Loucy (cell line): ENCODE measurements at regions not wholly inside any gene's neighbourhood (a gene's known extent, or its start where the extent isn't known, plus 50 kb on each side); places are given as distances from the start of the nearest gene placed in this dataset.

ENCODE experiments used
- H2AFZ ChIP-seq: fragments of 200-600 bp; sonication (generic); 2 replicates; pipeline ENCODE4 v1.6.0; 2016; ENCODE audit warnings: antibody characterized with exemption, mild to moderate bottlenecking, low read length, moderate library complexity
- H3F3A ChIP-seq: fragments of 200-600 bp; 2 replicates; pipeline ENCODE4 v1.6.0; 2016; ENCODE audit warnings: antibody characterized with exemption, low read depth, mild to moderate bottlenecking
- H3K27me3 ChIP-seq: fragments of 200-600 bp; sonication (generic); 2 replicates; pipeline ENCODE4 v1.6.1; 2014; ENCODE audit warnings: low read length, mild to moderate bottlenecking; ENCODE audit not compliant: insufficient read depth, poor library complexity, severe bottlenecking
- H3K36me3 ChIP-seq: fragments of 200-600 bp; sonication (generic); 2 replicates; pipeline ENCODE4 v1.6.1; 2016; ENCODE audit warnings: low read length; ENCODE audit not compliant: insufficient read depth
- H3K4me1 ChIP-seq: fragments of 200-600 bp; sonication (generic); 2 replicates; pipeline ENCODE4 v1.5.1; 2014; ENCODE audit warnings: low read length, mild to moderate bottlenecking; ENCODE audit not compliant: insufficient read depth, poor library complexity, severe bottlenecking
- H3K4me2 ChIP-seq: fragments of 200-600 bp; sonication (generic); 2 replicates; pipeline ENCODE4 v1.6.0; 2014; ENCODE audit warnings: antibody characterized with exemption, low read length, low read depth, mild to moderate bottlenecking; ENCODE audit not compliant: poor library complexity, severe bottlenecking
- H3K4me3 ChIP-seq: fragments of 200-600 bp; sonication (generic); 2 replicates; pipeline ENCODE4 v1.5.1; 2014; ENCODE audit warnings: low read length, mild to moderate bottlenecking, mixed read lengths; ENCODE audit not compliant: poor library complexity, severe bottlenecking
- H3K79me2 ChIP-seq: fragments of 200-600 bp; sonication (generic); 2 replicates; pipeline ENCODE4 v1.6.1; 2014; ENCODE audit warnings: low read length; ENCODE audit not compliant: insufficient read depth
- H3K9ac ChIP-seq: fragments of 200-600 bp; sonication (generic); 2 replicates; pipeline ENCODE4 v1.6.0; 2014; ENCODE audit warnings: mild to moderate bottlenecking, low read depth, low read length, moderate library complexity; ENCODE audit not compliant: poor library complexity, severe bottlenecking
- H3K9me2 ChIP-seq: fragments of 200-600 bp; sonication (generic); replicated peaks from 2 replicates; pipeline ENCODE4 v1.6.1; 2016; ENCODE audit warnings: low read depth, low read length, mixed read lengths
- H3K9me3 ChIP-seq: fragments of 200-600 bp; sonication (generic); 2 replicates; pipeline ENCODE4 v1.6.1; 2014; ENCODE audit warnings: mild to moderate bottlenecking, antibody characterized with exemption, low read length, low read depth; ENCODE audit not compliant: insufficient read depth
- H4K20me1 ChIP-seq: fragments of 200-600 bp; sonication (generic); 2 replicates; pipeline ENCODE4 v1.6.0; 2014; ENCODE audit warnings: antibody characterized with exemption, low read length, mild to moderate bottlenecking; ENCODE audit not compliant: insufficient read depth, poor library complexity, severe bottlenecking
- CTCF ChIP-seq: fragments of 200-600 bp; sonication (generic); conservative IDR thresholded peaks from 2 replicates; pipeline ENCODE4 v1.5.1; 2014; ENCODE audit warnings: mild to moderate bottlenecking, antibody characterized with exemption, low read length
- EZH2phosphoT487 ChIP-seq: fragments of 200-600 bp; IDR thresholded peaks from 2 replicates; pipeline ENCODE4 v1.6.1; 2018; ENCODE audit warnings: antibody characterized with exemption, mild to moderate bottlenecking, moderate library complexity, borderline replicate concordance

GRCh38 chr5:8316608-8317280 is 447.8 kb downstream of the MTRR start:
- H3F3A ChIP-seq, result no peaks in the 10 kb centered on the region
- H3K4me1 ChIP-seq, result no peaks in the 10 kb centered on the region

DNA sequence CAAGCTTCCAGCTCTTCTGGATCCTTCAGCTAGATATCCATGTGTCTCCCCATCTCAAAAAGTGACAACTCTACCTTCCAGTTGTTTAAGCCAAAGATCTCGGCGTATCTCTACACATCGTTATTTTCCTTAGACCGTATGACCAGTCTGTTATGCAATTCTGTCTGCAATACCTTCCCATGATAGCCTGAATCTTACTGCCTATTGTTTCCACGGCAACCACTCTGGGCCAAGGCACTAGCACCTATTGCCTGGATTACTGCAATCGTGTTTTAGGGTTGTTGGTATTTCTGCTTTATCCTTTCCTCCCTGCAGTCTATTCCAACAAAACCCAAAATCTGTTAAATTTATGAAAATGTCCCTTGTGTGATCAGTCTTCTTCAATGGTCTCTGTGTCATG is 448.4 kb downstream of the MTRR start:
- TF ChIP-seq EZH2phosphoT487 (no peak), CTCF (no peak)
- H3K9ac ChIP-seq, result no peak overlapping the region
- H3K9me2 ChIP-seq, result no peaks in the 10 kb centered on the region
- H4K20me1 ChIP-seq, result no peaks in the 10 kb centered on the region
- no peak overlapping the region for H2AFZ ChIP-seq
- H3K9me3 ChIP-seq, result peaks cover 5% of the 10 kb centered on the region; the same call in 1 of the 2 replicates
- no peaks in the 10 kb centered on the region for H3K36me3 ChIP-seq
- no peaks in the 10 kb centered on the region for H3K27me3 ChIP-seq
- H3K4me3 ChIP-seq, result no peak overlapping the region
- no peaks in the 10 kb centered on the region for H3F3A ChIP-seq
- no peaks in the 10 kb centered on the region for H3K4me1 ChIP-seq
- H3K79me2 ChIP-seq, result no peaks in the 10 kb centered on the region
- no peak overlapping the region for H3K4me2 ChIP-seq

More at GRCh38 chr5:8316608-8317280, 447.8 kb downstream of the MTRR start:
- Histone ChIP-seq H2AFZ (no peak overlapping the region), H3K9me2 (no peaks in the 10 kb centered on the region), H3K36me3 (no peaks in the 10 kb centered on the region), H3K79me2 (no peaks in the 10 kb centered on the region), H3K4me2 (no peak overlapping the region), H3K9ac (no peak overlapping the region), H3K27me3 (no peaks in the 10 kb centered on the region), H3K4me3 (no peak overlapping the region), H4K20me1 (no peaks in the 10 kb centered on the region), H3K9me3 (peaks cover 5% of the 10 kb centered on the region; the same call in 1 of the 2 replicates)
- no peak for TF ChIP-seq EZH2phosphoT487
- TF ChIP-seq CTCF, result no peak

GRCh38 chr5:8320244-8320643 is 451.3 kb downstream of the MTRR start:
- H3K9me3 ChIP-seq, result peaks cover 5% of the 10 kb centered on the region
- H4K20me1 ChIP-seq, result no peaks in the 10 kb centered on the region
- no peaks in the 10 kb centered on the region for H3F3A ChIP-seq
- H3K4me1 ChIP-seq, result no peaks in the 10 kb centered on the region
- H2AFZ ChIP-seq, result no peak overlapping the region
- H3K4me2 ChIP-seq, result no peak overlapping the region
- H3K9ac ChIP-seq, result no peak overlapping the region
- no peaks in the 10 kb centered on the region for H3K9me2 ChIP-seq
- H3K79me2 ChIP-seq, result no peaks in the 10 kb centered on the region
- H3K27me3 ChIP-seq, result no peaks in the 10 kb centered on the region
- TF ChIP-seq CTCF, result no peak
- no peak for TF ChIP-seq EZH2phosphoT487
- H3K4me3 ChIP-seq, result no peak overlapping the region
- H3K36me3 ChIP-seq, result no peaks in the 10 kb centered on the region
